ENCODE measurements at regions not wholly inside any gene's neighbourhood (a gene's known extent, or its start where the extent isn't known, plus 50 kb on each side); places are given as distances from the start of the nearest gene placed in this dataset.
"Not testable (repeated sequence)": the region's sequence is repeated elsewhere in the genome, so short reads cannot be mapped to it uniquely, and the experiment has no call there.

- no peak for DNase-seq (ENCODE audit: low read depth)
Measured at GRCh38 chr4:126136922-126137781, 822.4 kb downstream of the FAT4 start.

DNA sequence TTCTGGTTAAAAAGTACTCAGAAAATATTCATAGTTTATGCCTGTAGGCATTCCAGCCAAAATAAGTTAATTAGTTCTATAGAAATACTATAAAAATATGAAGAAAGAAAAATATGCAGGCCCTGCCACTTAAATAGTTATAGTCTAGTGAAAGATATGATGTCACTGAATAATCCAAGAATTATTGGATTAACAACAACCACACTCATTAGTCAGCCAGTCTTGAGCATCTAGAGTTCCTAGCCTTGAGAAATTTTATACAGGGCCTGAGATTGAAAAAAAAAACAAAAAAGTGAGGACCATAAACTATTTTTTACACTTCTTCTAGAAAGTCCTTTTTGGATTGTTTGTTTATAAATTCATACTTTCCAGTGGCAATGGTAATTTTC is 823.0 kb downstream of the FAT4 start:
- no peak for DNase-seq (ENCODE audit: low read depth)

- DNase-seq (ENCODE audit: low read depth): no peak
Measured at GRCh38 chr4:126144543-126145237, 829.9 kb downstream of the FAT4 start.

- DNase-seq (ENCODE audit: low read depth): no peak
Measured at GRCh38 chr4:126168484-126168883, 853.7 kb downstream of the FAT4 start.

GRCh38 chr4:126172126-126172525 is 857.4 kb downstream of the FAT4 start:
- no peak for DNase-seq (ENCODE audit: low read depth)

DNA sequence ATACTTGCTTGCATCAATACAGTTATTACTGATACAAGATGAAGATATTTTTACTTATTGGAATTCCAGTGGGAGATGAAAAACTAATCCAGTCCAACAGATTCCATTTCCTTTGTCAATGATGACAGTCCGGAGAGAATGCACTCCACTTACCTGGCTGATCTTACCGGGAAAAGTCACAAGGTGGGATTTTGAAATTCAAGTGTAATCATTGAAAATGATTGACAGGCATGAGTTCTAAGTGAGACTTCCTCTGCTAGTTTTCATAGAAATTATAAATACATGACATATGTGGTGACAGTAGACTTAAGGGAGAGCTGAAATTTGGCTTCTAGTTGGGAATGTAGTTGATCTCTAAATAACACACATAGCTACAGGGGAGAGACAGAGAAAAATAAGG is 859.9 kb downstream of the FAT4 start:
- DNase-seq (ENCODE audit: low read depth): no peak

- DNase-seq (ENCODE audit: low read depth): no peak
Measured at GRCh38 chr4:126180642-126181041, 865.9 kb downstream of the FAT4 start.

- no peak for DNase-seq (ENCODE audit: low read depth)
Measured at GRCh38 chr4:126182336-126182735, 867.6 kb downstream of the FAT4 start.

DNA sequence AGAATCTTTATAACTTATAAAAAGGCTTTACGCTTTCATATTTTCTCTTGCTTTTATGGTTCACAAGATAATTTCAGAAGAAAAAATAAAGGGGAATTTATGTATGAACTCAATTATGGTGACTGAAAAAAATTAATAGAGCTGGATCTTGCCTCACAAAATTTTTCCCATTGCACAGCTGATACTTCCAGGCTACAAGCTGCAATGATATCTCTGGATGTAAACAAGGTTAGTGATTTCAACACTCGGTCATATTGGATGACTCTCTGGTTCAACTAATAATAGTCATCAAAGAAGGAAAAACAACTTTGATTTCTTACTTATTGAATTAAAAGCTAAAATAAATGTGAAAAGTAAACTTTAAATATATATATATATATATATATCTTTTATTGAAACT is 868.0 kb downstream of the FAT4 start:
- DNase-seq (ENCODE audit: low read depth): no peak

DNA sequence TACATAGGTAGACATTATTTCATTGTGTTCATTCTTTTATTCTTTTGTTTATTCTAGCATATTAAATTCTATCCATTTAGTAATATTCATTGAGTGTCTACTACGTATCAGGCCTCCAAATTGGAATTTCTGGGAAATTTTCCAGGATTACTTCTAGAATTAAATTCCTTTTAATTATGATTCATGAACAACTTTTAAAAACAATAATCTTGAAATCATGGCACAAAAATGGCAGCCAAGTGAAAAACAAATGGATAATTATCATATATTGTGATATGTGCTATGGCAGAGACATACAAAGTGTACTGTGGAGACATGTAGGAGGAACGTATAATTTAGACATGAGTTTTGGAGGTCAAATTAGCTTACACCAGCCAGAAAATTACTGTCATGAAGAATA is 868.5 kb downstream of the FAT4 start:
- DNase-seq (ENCODE audit: low read depth): no peak

- DNase-seq (ENCODE audit: low read depth): no peak
Measured at GRCh38 chr4:126191536-126191935, 876.8 kb downstream of the FAT4 start.

- DNase-seq (ENCODE audit: low read depth): no peak
Measured at GRCh38 chr4:126192506-126192905, 877.8 kb downstream of the FAT4 start.

DNA sequence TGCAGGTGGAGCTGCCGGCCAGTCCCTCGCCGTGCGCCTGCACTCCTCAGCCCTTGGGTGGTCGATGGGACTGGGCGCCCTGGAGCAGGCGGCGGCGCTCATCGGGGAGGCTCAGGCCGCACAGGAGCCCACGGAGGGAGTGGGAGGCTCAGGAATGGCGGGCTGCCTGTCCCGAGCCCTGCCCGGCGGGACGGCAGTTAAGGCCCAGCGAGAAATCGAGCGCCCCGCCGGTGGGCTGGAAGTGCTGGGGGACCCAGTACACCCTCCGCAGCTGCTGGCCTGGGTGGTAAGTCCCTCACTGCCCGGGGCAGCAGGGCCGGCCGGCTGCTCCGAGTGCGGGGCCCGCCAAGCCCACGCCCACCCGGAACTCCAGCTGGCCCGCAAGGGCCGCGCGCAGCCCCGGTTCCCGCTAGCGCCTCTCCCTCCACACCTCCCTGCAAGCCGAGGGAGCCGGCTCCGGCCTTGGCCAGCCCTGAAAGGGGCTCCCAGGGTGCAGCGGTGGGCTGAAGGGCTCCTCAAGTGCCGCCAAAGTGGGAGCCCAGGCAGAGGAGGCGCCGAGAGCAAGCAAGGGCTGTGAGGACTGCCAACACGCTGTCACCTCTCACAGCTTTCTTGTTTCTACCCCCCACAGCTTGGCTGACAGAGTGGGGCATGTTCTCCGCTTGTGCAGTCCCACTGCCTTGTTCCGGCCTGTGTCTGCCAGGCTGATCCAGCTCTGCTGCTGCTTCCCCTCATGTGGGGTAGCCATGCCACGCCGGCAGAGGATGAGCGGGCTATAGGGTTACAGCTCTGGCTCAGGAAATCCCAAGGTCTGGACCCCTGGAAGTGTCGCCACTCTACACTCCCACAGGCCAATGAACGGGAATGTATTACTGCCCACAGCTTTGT is 886.7 kb downstream of the FAT4 start:
- not testable (repeated sequence) for DNase-seq (ENCODE audit: low read depth)

- no peak for DNase-seq (ENCODE audit: low read depth)
Measured at GRCh38 chr4:126202226-126202625, 887.5 kb downstream of the FAT4 start.

GRCh38 chr4:126207910-126208309 is 893.2 kb downstream of the FAT4 start:
- DNase-seq (ENCODE audit: low read depth): no peak

DNA sequence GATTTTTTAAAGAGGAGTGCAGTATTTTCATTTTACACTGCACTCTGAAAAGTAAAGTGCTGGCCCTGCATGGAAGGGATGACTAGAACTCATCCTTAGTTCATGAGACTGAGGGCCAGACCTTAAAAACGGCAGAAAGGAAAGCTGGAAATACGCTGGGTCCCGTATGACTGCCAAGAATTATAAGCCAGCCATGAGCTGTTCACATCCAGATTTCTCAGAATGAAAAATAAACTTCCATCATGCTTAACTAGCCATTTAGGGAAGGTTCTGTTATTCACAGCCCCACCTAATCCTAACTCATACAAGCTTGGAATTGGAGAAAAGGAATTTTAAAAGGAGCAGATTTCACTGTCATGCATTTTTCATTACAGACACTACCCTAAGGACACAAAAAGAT is 894.4 kb downstream of the FAT4 start:
- no peak for DNase-seq (ENCODE audit: low read depth)

GRCh38 chr4:126213996-126214395 is 899.2 kb downstream of the FAT4 start:
- DNase-seq (ENCODE audit: low read depth): no peak

DNA sequence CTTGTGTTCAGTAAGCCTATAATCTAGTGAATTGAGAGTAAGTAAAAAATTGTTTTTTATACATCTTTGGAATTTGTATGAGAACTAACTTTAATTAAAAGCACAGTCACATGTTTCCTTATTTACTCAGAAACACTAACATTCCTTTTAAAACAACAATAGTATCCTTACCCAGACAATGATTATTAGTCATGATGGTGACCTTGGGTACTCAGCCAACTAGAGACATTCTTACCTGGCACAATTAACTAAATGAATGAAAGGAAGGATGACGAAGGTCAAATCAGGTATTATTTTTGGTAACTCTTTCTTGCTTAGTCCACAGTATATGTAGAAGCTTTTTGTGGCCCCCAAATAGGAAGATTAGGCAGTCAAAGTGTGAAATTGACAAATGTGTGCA is 901.0 kb downstream of the FAT4 start:
- DNase-seq (ENCODE audit: low read depth): no peak

GRCh38 chr4:126216611-126217010 is 901.9 kb downstream of the FAT4 start:
- DNase-seq (ENCODE audit: low read depth): no peak

GRCh38 chr4:126221282-126221681 is 906.5 kb downstream of the FAT4 start:
- DNase-seq (ENCODE audit: low read depth): no peak

DNA sequence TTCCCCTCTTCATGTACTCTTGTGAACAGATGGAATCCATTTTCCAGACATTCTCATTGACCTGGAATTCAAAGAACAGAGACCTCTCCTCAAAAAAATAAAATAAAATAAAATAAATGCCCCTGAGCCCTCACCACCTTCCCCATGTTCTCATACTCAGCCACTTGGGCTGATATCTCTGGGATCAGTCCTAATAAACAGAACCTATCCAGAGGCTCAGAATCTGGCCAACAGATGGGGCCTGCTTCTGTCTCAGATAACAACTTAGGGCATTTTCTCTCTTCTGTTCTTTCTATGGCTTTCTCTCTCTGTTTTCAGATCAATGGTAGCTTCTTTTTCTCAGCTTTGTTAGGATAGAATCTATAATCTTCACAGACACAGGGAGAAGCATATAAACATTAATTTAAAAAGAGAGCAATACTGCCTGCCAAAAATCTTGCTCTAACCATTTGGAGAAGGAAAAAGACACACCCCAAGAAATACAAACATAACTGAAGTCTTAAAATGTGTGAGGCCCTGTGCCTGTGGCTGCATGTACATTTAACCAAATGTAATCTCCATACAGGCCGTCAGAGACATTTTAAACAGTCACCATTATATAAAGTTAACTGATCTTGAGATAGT is 907.1 kb downstream of the FAT4 start:
- DNase-seq (ENCODE audit: low read depth): no peak

- no peak for DNase-seq (ENCODE audit: low read depth)
Measured at GRCh38 chr4:126223784-126224407, 909.1 kb downstream of the FAT4 start.

All from activated T-cell treated with anti-CD3 and anti-CD28 coated beads for 48 hours (primary cell).